ENCODE measurements at regions not wholly inside any gene's neighbourhood (a gene's known extent, or its start where the extent isn't known, plus 50 kb on each side); places are given as distances from the start of the nearest gene placed in this dataset.

DNA sequence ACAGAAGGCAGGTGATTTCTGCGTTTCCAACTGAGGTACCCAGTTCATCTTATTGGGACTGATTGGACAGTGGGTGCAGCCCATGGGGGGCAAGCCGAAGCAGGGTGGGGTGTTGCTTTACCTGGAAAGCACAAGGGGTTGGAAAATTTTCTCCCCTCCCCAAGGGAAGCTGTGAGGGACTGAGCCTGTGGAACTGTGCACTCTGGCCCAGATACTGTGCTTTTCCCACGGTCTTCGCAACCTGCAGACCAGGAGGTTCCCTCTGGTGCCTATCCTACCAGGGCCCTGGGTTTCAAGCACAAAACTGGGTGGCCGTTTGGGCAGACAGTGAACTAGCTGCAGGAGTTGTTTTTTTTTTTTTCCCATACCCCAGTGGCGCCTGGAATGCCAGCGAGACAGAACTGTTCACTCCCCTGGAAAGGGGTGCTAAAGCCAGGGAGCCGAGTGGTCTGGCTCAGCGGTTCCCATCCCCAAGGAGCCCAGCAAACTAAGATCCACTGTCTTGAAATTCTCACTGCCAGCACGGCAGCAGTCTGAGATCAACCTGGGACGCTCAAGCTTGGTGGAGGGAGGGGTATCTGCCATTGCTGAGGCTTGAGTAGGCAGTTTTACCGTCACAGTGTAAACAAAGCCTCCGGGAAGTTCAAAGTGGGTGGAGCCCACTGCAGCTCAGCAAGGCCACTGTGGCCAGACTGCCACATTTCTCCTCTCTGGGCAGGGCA is 97.2 kb downstream of the JRKL start:
- Histone ChIP-seq H3K4me2 (0 out of 2 replicates have a peak overlapping the region, but pooled peaks have one; percentile 20), H3K27me3 (ENCODE audit: insufficient read depth) (no peaks in the 10 kb centered on the region), H3F3A (replicated peaks; ENCODE audit: low read depth) (no peaks in the 10 kb centered on the region), H4K20me1 (replicated peaks; ENCODE audit: insufficient read depth) (no peaks in the 10 kb centered on the region), H2AFZ (peak overlapping the region; percentile 96), H3K4me1 (ENCODE audit: insufficient read depth) (no peaks in the 10 kb centered on the region), H3K4me3 (no peak overlapping the region), H3K36me3 (ENCODE audit: insufficient read depth) (no peaks in the 10 kb centered on the region), H3K9me2 (ENCODE audit: insufficient read depth) (no peaks in the 10 kb centered on the region; the same call in 1 of the 2 replicates), H3K27ac (ENCODE audit: low read depth) (no peak overlapping the region), H3K79me2 (replicated peaks; ENCODE audit: insufficient read depth) (no peaks in the 10 kb centered on the region)
- TF ChIP-seq STAT1 (IDR thresholded peaks at IDR 0.05; ENCODE audit: unreplicated experiment) (no peak), ZNF114 (CRISPR knock-in tag; IDR thresholded peaks at IDR 0.05) (no peak), ZNF331 (CRISPR knock-in tag; IDR thresholded peaks at IDR 0.05; ENCODE audit: low read depth) (no peak), POLR2AphosphoS5 (IDR thresholded peaks at IDR 0.05; ENCODE audit: low read depth) (no peak), EZH2phosphoT487 (IDR thresholded peaks at IDR 0.05; ENCODE audit: unreplicated experiment) (no peak), NANOG (IDR thresholded peaks at IDR 0.05; ENCODE audit: borderline replicate concordance) (no peak), JUNB (IDR thresholded peaks at IDR 0.05; ENCODE audit: unreplicated experiment) (no peak), EZH2 (IDR thresholded peaks at IDR 0.05; ENCODE audit: low read depth, unreplicated experiment) (no peak), CREB1 (CRISPR knock-in tag; IDR thresholded peaks at IDR 0.05; ENCODE audit: low read depth) (no peak)
- TF ChIP-seq, protein P1, sequence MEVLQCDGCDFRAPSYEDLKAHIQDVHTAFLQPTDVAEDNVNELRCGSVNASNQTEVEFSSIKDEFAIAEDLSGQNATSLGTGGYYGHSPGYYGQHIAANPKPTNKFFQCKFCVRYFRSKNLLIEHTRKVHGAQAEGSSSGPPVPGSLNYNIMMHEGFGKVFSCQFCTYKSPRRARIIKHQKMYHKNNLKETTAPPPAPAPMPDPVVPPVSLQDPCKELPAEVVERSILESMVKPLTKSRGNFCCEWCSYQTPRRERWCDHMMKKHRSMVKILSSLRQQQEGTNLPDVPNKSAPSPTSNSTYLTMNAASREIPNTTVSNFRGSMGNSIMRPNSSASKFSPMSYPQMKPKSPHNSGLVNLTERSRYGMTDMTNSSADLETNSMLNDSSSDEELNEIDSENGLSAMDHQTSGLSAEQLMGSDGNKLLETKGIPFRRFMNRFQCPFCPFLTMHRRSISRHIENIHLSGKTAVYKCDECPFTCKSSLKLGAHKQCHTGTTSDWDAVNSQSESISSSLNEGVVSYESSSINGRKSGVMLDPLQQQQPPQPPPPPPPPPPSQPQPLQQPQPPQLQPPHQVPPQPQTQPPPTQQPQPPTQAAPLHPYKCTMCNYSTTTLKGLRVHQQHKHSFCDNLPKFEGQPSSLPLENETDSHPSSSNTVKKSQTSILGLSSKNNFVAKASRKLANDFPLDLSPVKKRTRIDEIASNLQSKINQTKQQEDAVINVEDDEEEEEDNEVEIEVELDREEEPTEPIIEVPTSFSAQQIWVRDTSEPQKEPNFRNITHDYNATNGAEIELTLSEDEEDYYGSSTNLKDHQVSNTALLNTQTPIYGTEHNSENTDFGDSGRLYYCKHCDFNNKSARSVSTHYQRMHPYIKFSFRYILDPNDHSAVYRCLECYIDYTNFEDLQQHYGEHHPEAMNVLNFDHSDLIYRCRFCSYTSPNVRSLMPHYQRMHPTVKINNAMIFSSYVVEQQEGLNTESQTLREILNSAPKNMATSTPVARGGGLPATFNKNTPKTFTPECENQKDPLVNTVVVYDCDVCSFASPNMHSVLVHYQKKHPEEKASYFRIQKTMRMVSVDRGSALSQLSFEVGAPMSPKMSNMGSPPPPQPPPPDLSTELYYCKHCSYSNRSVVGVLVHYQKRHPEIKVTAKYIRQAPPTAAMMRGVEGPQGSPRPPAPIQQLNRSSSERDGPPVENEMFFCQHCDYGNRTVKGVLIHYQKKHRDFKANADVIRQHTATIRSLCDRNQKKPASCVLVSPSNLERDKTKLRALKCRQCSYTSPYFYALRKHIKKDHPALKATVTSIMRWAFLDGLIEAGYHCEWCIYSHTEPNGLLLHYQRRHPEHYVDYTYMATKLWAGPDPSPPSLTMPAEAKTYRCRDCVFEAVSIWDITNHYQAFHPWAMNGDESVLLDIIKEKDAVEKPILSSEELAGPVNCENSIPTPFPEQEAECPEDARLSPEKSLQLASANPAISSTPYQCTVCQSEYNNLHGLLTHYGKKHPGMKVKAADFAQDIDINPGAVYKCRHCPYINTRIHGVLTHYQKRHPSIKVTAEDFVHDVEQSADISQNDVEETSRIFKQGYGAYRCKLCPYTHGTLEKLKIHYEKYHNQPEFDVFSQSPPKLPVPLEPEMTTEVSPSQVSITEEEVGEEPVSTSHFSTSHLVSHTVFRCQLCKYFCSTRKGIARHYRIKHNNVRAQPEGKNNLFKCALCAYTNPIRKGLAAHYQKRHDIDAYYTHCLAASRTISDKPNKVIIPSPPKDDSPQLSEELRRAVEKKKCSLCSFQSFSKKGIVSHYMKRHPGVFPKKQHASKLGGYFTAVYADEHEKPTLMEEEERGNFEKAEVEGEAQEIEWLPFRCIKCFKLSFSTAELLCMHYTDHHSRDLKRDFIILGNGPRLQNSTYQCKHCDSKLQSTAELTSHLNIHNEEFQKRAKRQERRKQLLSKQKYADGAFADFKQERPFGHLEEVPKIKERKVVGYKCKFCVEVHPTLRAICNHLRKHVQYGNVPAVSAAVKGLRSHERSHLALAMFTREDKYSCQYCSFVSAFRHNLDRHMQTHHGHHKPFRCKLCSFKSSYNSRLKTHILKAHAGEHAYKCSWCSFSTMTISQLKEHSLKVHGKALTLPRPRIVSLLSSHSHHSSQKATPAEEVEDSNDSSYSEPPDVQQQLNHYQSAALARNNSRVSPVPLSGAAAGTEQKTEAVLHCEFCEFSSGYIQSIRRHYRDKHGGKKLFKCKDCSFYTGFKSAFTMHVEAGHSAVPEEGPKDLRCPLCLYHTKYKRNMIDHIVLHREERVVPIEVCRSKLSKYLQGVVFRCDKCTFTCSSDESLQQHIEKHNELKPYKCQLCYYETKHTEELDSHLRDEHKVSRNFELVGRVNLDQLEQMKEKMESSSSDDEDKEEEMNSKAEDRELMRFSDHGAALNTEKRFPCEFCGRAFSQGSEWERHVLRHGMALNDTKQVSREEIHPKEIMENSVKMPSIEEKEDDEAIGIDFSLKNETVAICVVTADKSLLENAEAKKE (CRISPR knock-in tag; IDR thresholded peaks at IDR 0.05), result no peak
- TF ChIP-seq, protein P2, sequence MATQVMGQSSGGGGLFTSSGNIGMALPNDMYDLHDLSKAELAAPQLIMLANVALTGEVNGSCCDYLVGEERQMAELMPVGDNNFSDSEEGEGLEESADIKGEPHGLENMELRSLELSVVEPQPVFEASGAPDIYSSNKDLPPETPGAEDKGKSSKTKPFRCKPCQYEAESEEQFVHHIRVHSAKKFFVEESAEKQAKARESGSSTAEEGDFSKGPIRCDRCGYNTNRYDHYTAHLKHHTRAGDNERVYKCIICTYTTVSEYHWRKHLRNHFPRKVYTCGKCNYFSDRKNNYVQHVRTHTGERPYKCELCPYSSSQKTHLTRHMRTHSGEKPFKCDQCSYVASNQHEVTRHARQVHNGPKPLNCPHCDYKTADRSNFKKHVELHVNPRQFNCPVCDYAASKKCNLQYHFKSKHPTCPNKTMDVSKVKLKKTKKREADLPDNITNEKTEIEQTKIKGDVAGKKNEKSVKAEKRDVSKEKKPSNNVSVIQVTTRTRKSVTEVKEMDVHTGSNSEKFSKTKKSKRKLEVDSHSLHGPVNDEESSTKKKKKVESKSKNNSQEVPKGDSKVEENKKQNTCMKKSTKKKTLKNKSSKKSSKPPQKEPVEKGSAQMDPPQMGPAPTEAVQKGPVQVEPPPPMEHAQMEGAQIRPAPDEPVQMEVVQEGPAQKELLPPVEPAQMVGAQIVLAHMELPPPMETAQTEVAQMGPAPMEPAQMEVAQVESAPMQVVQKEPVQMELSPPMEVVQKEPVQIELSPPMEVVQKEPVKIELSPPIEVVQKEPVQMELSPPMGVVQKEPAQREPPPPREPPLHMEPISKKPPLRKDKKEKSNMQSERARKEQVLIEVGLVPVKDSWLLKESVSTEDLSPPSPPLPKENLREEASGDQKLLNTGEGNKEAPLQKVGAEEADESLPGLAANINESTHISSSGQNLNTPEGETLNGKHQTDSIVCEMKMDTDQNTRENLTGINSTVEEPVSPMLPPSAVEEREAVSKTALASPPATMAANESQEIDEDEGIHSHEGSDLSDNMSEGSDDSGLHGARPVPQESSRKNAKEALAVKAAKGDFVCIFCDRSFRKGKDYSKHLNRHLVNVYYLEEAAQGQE (IDR thresholded peaks at IDR 0.05; ENCODE audit: unreplicated experiment), result no peak
- TF ChIP-seq, protein P3, sequence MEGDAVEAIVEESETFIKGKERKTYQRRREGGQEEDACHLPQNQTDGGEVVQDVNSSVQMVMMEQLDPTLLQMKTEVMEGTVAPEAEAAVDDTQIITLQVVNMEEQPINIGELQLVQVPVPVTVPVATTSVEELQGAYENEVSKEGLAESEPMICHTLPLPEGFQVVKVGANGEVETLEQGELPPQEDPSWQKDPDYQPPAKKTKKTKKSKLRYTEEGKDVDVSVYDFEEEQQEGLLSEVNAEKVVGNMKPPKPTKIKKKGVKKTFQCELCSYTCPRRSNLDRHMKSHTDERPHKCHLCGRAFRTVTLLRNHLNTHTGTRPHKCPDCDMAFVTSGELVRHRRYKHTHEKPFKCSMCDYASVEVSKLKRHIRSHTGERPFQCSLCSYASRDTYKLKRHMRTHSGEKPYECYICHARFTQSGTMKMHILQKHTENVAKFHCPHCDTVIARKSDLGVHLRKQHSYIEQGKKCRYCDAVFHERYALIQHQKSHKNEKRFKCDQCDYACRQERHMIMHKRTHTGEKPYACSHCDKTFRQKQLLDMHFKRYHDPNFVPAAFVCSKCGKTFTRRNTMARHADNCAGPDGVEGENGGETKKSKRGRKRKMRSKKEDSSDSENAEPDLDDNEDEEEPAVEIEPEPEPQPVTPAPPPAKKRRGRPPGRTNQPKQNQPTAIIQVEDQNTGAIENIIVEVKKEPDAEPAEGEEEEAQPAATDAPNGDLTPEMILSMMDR (conservative IDR thresholded peaks at IDR 0.05; ENCODE audit: low read depth in 2 of 2), result no peak
- TF ChIP-seq, protein P4, sequence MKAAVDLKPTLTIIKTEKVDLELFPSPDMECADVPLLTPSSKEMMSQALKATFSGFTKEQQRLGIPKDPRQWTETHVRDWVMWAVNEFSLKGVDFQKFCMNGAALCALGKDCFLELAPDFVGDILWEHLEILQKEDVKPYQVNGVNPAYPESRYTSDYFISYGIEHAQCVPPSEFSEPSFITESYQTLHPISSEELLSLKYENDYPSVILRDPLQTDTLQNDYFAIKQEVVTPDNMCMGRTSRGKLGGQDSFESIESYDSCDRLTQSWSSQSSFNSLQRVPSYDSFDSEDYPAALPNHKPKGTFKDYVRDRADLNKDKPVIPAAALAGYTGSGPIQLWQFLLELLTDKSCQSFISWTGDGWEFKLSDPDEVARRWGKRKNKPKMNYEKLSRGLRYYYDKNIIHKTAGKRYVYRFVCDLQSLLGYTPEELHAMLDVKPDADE (IDR thresholded peaks at IDR 0.05), result no peak
- DNase-seq (ENCODE audit: low spot score) (peak; percentile 45), ATAC-seq (0 out of 3 replicates have a peak, but pooled peaks have one; percentile 29)
- Mint-ChIP-seq H3K36me3 (ENCODE audit: low read depth) (no peaks in the 10 kb centered on the region), H3K27me3 (ENCODE audit: insufficient read depth, low read depth, poor library complexity) (peaks cover 2% of the 10 kb centered on the region), H3K9me3 (no peaks in the 10 kb centered on the region; the same call in 2 of the 3 replicates), H3K4me1 (no peaks in the 10 kb centered on the region), H3K27ac (no peak overlapping the region), H3K4me3 (no peak overlapping the region)

Data from GM23338 (cell line).